GM11168 (cell line): ENCODE measurements at regions not wholly inside any gene's neighbourhood (a gene's known extent, or its start where the extent isn't known, plus 50 kb on each side); places are given as distances from the start of the nearest gene placed in this dataset.

ENCODE experiments used
- in situ Hi-C: fragments of 300-500 bp; cut with MboI; formaldehyde crosslinking; loops from one replicate; pipeline ENCODE4 v1.12.0; 2022; ENCODE audit warnings: low sequenced_read_pairs; ENCODE audit not compliant: unreplicated experiment

DNA sequence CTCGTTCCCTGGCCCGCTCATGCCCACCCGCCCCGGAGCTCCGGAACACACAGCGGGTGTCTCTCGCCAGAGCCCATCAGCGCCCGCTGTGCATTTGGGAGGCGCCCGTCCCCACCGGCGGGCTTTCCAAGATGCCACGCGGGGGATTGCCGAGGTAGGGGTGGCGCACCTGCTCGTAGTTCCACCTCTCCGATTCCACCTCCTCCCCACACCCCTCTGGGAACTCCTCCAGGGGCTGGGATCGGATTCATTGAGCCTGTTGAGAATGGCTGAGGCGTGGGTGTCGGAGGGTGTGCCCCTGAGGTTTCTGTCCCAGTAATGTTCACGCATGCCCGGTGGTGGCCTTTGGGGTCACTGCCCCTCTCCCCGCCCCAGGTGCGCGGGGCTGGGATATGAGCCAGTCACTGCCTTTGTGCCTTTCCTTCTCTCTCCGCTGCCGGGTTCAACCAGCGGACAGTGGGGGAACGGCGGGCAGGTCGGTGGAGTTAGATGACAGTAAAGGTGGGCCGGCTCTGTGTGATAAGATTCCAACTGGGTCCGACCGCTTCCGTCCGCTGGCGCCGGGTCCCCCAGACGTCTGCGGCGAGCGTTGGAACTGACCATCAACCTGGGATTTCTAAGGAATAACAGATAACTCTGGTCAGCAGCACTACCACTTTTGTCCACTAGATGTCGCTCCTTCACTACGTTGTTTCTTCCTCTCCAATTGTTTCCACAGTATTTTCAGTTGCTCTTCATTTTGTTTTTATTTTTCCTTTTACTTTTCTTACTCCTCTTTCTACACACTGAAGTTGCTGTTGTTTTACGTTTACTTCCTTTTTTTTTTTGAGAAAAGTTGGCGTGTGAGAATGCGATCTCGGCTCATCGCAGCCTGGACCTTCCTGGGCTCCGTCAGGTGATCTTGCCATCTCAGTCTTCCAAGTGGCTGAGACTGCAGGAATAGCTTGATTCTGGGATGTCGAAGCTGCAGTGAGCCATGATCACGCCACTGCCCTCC lies 178.1 kb upstream of the ALG10B start:
- in situ Hi-C loops, result loop anchor here (10.0 kb wide), 1 partner anchor 176 kb away; the partner anchor contains the start of gene ALG10B

DNA sequence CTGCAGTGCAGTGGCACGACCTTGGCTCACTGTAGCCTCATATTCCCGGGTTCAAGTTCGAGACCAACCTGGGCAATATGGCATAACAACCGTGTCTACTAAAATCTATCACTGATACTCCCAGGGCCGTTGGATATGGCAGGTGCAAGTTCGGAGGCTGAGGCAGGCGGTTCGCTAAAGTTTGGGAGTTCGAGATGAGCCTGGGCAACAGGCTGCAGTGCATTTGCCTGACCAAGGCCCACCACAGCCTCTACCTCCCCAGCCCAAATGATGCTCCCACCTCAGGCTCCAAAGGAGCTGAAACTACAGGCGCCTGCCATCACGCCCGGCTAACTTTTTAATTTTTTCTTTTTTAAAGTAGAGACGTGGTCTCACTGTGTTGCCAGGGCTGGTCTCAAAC lies 177.1 kb upstream of the ALG10B start:
- in situ Hi-C loops, result loop anchor here (10.0 kb wide), 1 partner anchor 175 kb away; the partner anchor contains the start of gene ALG10B

DNA sequence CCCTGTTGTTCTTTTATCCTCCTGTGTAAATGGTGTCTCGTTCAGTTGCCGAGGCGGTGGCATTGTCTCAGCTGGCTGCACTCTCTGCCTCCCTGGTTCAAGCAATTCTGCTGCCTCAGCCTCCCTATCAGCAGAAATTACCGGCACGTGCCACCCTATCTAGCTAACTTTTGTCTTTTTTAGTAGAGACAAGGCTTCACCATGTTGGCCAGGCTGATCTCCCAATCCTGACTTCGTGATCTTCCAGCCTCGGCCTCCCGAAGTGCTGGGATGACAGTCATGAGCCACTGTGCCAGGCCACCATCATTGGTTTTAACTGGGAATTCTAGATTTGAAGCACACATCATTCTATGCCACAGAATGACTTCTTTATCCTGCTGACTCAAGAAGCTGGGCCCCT lies 175.3 kb upstream of the ALG10B start:
- in situ Hi-C loops, result no loop called here

DNA sequence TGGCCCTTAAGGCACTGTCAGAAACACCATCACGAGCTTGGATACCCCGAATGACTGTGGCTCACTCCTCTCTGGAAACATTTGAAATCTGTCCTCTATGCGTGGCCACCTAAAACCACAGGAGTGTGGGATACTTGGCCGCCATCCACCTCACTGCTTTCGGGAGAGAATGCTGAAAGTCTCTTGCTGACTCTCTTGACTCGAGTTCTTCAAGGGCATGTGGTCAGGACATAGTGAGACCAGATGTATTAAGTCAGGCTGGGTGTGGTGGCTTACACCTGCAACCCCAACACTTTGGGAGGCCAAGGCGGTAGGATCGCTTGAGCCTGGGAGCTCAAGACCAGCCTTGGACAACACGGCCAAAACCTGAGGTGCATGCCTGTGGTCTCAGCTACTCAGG lies 174.7 kb upstream of the ALG10B start:
- in situ Hi-C loops, result no loop called here

DNA sequence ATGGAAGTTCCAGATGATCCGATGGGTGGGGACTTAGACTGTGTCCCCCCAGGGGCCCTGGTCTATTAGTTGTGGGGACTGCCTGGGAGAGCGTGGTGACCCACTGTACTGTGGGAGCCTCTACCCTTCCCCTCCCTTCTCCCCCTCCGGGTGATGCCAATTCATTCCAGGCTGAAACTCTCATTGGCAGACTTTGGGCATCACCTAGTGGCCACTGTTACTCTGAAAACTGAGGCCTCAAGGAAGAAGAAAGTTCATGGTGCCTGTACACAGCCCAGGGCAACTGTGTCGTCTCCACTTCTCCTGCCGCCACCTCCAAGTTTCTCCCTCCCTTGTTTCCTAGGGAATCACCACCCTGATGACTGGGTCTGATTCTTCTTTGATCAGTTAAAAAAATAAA lies 173.6 kb upstream of the ALG10B start:
- in situ Hi-C loops, result no loop called here

DNA sequence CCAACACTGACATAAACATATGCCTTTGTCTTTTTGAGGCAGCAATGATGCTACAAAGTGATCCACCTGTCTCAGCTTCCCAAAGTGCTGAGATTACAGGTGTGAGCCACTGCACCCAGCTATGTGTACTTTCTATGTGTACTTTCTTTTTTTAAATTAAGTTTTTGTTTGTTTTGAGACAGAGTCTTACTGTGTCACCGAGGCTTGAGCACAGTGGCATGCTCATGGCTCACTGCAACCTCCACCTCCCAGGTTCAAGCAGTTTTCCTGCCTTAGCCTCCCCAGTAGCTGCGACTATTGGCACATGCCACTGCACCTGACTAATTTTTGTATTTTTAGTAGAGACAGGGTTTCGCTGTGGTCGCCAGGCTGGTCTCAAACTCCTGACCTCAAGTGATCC lies 172.5 kb upstream of the ALG10B start:
- in situ Hi-C loops, result no loop called here

DNA sequence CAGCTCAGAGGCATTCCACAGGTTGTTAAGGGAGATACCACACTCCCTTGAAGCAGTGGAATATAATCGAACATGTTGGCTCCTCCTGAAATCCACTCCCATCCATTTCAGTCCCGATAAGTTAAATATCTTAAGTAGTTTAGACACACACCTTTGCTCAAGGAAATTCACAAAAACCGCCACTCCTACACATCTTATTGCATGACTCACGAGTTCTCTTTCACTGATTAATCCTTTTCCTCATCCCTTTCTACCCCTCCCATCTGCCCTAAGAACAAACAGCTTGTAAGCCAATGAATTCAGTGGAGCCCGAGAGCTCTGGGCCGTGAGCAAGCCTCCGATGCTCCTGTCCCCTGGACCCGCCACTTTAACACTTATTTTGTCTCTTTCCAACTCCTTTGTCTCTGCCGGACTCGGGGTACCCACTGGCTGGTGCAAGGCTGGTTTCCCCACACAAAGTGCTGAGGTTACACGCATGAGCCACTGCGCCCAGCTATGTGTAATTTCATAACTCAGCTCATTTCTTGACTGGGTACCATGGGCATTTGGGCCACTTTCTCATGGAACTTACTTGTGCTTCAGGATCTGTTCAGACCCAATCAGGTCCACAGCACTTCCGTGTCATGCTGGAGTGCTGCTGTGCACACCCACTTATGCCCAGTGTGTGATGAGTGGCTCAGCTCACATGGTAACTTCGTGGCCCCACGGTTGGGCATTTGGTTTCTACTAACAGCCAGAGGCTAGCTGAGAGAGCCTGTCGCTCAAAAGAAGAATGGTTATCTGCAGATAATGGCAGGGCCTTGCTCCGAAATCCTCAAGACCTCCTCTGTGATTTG lies 171.8 kb upstream of the ALG10B start:
- in situ Hi-C loops, result no loop called here

DNA sequence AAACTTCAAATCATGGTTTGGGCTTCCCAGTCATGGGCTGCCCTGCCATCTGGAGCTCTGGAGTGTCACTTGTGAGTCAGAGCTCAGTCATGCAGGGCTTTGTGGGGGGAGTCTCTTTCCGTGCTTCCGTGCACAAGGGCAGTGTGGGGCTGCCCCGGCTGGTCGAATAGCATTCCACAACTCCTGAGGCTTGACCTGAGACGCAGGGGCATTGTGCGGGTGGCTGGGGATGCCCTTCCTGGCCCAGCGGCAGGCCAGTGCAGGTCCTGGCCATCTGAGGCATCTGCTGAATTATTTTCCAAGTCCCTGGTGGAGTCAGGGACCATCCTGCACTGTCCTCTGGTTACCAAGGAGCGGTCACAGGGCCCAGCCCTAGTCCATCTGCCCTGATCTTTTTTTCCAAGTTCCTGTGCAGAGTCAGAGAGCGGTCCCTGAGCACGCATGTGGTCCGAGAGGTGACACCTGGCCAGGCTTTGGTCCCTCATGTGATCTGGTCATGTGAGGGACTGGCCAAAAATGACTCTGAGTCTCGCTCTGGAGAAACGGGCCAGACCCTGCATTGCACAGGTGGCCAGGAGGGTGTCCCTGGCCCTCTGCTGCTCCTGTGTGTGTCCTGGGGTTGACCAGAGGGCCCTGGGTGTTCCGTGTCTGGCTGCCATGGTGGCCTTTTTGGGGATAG lies 167.0 kb upstream of the ALG10B start:
- in situ Hi-C loops, result no loop called here

DNA sequence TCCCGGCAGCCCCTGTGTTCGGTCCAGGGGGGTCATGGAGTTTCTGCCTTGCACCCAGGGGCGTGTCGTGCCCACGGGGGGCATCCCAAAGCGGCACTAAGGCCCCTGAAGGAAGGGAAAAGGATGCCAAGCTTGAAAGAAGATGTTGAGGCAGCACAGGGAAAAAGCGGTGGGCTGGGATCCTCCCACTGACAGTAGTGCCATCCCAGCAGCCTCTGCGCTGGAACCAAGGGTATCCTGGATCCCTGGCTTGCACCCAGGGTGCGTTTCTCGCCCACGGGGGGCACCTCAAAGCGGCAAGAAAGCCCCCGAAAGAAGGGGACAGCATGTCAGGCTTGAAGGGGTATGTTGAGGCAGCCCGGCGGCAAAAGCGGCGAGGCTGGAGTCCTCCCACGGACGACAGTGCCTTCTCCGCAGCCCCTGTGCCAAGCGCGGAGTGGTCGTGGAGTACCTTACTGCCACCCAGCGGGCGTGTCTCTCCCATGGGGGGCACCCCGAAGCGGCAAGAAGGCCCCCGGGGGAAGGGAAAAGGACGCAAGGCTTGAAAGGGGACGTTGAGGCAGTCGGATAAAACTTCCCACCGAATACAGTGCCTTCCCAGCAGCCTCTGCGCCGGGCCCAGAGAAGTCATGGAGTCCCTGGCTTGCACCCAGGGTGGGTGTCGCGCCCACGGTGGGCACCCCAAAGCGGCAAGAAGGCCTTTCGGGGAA lies 164.4 kb upstream of the ALG10B start:
- in situ Hi-C loops, result no loop called here

DNA sequence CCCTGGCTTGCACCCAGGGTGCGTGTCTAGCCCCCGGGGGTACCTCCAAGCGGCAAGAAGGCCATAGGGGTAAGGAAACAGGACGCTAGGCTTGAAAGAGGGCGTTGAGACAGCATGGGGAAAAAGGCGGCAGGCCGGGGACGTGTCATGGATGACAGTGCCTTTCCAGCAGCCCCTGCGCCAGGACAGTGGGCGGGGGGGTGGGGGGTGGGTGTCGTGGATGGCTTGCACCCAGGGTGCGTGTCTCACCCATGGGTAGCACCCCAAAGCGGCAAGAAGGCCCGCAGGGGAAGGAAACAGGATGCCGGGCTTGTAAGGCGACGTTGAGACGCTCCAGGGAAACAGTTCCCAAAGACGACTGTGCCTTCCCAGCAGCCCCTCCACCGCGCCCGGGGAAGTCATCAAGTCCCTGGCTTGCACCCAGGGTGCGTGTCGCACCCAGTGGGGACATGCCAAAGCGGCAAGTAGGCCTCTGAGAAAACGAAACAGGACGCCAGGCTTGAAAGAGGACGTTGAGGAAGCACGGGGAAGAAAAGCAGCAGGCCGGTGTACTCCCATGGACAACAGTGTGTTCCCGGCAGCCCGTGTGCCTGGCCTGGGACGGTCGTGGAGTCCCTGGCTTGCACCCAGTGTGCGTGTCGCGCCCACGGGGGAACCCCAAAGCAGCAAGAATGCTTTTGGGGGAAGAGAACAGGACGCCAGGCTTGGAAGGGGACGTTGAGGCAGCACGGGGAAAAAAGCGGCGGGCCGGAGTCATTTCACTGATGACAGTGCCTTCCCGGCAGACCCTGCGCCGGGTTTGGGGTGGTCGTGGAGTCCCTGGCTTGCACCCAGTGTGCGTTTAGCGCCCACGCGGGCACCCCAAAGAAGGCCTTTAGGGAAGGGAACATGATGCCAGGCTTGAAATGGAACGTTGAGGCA lies 163.5 kb upstream of the ALG10B start:
- in situ Hi-C loops, result no loop called here

DNA sequence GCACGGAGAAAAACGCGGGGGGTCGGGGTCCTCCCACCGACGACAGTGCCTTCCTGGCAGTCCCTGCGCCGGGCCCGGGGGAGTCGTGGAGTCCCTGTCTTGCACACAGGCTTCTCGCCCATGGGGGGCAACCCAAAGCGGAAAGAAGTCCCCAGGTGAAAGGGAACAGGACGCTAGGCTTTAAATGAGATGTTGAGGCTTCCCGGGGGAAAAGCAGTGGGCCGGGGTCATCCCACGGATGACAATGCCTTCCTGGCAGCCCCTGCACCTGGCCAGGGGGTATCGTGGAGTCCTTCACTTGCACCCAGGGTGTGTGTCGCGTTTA lies 162.9 kb upstream of the ALG10B start:
- in situ Hi-C loops, result no loop called here

DNA sequence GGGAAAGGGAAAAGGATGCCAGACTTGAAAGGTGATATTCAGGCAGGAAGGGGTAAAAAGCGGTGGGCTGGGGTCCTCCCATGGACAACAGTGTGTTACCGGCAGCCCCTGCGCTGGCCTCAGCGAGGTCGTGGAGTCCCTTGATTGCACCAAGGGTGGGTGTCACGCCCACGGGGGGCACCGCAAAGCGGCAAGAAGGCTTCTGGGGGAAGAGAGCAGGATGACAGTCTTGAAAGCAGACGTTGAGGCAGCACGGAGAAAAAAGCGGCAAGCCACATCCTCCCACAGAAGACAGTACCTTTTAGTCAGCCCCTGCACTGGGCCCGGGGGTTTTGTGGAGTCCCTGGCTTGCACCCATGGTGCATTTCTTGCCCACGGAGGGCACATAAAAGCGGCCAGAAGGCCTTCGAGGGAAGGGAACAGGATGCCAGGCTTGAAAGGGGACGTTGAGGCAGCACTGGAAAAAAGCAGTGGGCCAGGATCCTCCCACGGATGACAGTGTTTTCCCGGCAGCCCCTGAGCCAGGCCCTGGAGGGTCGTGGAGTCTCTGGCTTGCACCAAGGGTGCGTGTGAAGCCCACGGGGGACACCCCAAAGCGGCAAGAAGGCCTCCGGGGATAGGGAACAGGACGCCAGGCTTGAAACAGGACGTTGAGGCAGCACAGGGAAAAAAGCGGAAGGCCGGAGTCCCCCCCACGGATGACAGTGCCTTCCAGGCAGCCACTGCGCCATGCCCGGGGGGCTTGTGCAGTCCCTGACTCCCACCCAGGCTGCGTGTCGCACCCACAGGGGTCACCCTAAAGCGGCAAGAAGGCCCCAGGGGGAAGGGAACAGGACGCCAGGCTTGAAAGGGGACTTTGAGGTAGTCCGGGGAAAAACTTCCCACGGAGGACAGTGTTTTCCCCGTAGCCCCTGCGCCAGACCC lies 162.2 kb upstream of the ALG10B start:
- in situ Hi-C loops, result no loop called here

DNA sequence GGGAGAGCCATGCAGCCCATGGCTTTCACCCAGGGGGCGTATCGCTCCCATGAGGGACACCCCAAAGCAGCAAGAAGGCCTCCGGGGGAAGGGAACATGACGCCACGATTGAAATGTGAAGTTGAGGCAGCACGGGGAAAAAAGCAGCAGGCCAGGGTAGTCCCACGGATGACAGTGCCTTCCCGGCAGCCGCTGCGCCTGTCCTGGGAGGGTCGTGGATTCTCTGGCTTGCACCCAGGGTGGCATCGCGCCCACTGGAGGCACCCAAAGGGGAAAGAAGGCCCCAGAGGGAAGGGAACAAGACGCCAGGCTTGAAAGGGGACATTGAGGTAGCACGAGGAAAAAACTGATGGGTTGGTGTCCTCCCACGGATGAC lies 161.6 kb upstream of the ALG10B start:
- in situ Hi-C loops, result no loop called here

DNA sequence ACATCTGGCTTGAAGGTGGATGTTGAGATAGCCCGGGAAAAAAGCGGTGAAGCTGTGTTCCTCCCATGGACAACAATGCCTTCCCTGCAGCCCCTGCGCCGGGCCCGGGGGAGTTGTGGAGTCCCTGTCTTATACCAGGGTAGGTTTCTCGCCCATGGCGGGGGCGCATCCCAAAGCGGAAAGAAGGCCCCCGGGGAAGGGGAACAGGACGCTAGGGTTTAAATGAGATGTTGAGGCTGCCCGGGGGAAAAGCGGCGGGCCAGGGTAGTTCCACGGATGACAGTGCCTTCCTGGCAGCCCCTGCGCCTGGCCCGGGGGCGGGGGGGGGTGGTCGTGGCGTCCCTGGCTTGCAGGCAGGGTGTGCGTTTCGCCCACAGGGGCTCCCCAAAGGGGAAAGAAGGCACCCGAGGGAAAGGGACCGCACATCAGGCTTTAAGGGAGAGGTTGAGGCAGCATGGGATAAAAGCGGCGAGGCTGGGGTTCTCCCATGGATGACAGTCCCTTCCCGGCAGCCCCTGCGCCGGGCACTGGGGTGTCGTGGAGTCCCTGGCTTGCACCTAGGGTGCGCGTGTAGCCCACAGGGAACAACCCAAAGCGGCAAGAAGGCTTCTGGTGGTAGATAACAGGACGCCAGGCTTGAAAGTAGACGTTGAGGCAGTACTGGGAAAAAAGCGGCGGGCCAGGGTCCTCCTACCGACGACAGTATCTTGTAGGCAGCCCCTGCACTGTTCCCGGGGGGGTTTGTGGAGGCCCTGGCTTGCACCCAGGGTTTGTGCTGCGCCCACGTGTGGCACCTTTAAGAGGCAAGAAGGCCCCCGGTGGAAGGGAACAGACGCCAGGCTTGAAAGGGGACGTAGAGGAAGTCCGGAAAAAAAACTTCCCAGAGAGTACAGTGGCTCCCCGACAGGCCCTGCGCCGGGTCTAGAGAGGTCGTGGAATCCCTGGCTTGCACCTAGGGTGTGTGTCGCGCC lies 160.8 kb upstream of the ALG10B start:
- in situ Hi-C loops, result no loop called here

DNA sequence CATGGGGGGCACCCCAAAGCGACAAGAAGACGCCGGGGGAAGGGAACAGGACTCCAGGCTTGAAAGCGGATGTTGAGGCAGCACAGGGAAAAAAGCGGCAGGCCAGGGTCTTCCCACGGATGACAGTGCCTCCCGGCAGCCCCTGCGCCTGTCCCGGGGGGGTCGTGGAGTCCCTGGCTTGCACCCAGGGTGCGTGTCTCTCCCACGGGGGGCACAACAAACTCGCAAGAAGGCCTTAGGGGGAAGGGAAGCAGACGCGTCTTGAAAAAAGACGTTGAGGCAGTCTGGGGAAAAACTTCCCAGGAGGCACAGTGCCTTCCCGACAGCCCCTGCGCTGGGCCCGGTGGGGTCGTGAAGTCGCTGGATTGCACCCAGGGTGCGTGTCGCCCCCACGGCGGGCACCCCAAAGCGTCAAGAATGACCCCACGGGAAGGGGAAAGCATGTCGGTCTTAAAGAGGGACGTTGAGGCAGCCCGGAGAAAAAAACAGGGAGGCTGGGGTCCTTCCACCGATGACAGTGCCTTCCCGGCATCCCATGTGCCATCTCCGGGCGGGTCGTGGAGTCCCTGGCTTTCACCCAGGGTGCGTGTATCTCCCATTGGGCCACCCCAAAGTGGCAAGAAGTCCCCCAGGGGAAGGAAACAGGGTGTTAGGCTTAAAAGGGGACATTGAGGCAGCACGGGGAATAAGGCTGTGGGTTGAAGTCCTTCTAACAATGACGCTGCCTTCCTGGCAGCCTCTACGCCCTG lies 159.9 kb upstream of the ALG10B start:
- in situ Hi-C loops, result no loop called here

DNA sequence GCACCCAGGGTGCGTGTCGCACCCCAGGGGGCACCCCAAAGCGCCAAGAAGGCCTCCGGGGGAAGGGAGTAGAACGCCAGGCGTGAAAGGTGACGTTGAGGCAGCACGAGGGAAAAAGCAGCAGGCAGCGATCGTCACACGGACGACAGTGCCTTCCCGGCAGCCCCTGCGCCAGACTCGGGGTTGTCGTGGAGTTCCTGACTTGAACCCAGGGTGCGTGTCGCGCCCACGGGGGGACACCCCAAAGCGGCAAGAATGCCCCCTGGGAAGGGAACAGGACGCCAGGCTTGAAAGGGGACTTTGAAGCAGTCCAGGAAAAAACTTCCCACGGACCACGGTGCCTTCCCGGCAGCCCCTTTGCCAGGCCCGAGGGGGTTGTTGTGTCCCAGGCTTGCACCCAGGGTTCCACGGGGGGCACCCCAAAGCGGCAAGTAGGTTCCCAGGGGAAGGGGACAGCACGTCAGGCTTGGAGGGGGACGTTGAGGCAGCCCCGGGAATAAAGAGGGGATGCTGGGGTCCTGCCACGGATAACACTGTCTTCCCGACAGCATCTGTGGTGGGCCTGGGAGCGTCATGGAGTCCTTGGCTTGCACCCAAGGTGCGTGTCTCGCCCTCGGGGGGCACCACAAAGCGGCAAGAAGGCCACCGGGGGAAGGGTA lies 159.2 kb upstream of the ALG10B start:
- in situ Hi-C loops, result no loop called here
